GM21526 (cell line): ENCODE measurements at regions not wholly inside any gene's neighbourhood (a gene's known extent, or its start where the extent isn't known, plus 50 kb on each side); places are given as distances from the start of the nearest gene placed in this dataset.

Experiments used
- ATAC-seq: cut with Tn5 transposase; IDR thresholded peaks from one replicate; pipeline ENCODE4 v1.9.1; 2021; ENCODE audit warnings: moderate library complexity; ENCODE audit not compliant: unreplicated experiment, low FRiP score

GRCh38 chr1:5645135-5645399, 347.2 kb downstream of the NPHP4 start:
- no peak for ATAC-seq

DNA sequence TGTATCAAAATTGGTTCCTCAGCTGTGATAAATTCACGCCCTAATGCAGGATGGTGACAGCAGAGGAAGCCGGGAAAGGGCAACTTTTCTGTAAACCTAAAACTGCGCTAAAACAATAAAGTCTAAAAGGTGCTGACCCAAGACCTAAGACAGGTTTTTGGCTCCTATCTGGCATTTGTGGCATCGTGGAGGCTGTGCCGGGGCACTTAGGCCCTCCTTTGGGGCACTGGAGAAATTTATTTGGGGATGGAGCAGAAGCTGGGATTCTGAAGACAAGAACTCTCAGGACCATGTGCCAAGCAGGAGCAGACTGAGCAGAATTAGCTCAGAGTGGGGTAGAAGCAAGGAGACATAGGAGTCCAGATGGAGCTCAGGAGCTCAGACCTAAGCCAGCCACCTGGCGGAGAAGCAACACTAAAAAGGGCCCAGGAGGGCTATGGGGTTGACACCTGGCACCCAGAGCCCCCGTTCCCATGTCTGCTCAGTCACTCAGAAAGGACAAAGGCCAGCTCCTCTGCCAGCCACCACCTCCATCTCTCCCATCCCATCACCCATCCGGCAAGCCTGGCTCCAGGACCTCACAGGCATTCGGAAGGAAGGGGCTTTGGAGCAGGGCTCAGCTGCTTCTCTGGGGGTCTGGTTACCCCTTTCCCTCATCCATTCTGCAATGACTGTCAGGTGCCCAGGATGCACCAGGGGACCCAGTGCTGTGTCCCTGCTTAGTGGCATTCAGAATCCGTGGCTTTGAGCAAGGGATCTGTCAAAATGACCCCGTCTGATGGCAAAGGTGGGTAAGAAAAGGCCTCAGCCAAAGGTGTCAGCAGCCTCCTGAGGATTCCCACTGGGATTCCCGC, 347.7 kb downstream of the NPHP4 start:
- ATAC-seq: no peak

DNA sequence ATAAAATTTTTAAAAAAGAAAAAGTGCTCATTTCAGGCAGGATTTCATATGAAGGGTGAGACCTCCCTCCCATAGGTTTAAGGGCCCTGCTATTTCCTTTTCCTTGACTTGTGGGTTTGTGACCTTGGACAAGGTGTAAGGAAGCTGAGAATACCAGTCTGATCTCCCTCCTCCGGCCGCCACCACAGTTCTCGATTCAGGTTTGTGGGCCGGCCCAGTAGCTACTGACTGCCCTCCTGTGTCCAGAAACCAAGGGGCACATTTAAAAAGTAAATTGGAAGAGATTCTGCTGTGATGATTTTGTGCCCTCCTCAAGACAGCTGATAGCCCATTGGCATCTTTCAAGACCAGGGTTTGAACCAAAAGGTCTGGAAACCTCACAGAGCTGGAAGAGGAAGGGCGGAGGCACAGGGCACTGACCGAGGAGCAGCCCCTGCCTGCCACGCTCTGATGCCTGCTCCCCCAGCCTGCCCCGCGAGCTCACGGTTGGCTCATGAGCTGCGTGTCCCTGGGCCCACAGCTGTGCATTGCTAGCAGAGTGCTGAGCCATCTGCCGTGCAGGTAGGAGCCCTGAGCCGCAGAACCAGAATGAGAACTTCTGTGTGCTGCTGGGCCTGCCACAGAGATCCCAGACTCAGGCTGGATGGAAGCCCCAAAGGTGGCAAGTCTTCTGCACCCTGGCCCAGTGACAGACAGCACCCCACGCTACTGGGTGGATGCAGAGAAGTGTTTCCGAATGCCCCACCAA, 348.7 kb downstream of the NPHP4 start:
- no peak for ATAC-seq

DNA sequence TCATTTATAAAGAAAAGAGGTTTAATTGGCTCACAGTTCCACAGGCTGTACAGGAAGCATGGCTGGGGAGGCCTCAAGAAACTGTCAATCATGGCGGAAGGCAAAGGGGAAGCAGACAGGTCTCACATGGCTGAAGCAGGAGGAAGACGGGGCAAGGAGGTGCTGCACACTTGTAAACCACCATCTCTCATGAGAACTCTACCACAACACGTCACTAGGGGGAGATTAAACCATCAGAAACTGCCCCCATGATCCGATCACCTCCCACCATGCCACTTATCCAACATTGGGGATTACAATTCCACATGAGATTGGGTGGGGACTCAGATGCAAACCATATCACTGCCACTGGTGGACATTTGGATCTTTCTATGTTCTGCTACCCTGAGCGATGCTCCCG, 351.4 kb downstream of the NPHP4 start:
- ATAC-seq: no peak

- ATAC-seq: no peak
Measured at GRCh38 chr1:5639106-5639722, 353.0 kb downstream of the NPHP4 start.

DNA sequence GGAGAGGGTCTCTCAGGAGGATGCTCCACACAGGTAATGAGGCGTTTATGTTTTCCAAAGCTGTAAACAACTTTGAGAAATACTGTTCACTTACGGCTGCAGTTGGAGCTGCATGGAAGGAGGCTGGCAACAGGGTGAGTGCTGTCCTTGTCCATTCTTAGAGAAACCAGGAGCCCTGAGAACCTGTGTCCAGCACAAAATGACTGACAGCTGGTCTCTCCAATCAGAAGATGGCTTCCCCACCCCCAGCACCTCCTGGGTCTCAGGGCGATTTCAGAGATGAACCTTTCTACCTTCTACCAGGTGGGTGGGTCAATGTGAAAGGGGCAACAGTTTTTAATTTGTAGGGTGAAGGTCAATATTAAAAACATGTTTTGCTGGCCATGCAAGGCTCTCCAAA, 353.6 kb downstream of the NPHP4 start:
- ATAC-seq: no peak

- no peak for ATAC-seq
Measured at GRCh38 chr1:5637171-5637570, 355.1 kb downstream of the NPHP4 start.

GRCh38 chr1:5634893-5635292, 357.3 kb downstream of the NPHP4 start:
- ATAC-seq: no peak

DNA sequence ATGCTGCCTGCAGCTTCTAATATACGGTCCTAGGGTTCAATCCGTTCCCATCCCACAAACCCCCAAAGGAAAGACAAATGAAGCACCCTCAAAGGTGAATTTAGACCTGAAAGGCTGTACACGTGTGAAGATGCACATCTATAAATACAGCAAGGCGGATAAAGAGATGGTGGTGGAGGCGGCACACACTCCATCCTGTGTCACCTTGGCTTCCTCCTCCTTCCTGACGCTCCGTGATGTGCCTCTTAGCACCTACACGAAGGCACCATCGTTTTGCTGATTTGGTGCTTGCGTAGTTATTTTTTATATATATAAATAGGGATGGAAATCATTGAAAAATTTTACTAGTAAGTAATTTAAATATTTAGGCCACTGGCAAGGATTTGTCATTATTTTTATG, 359.4 kb downstream of the NPHP4 start:
- ATAC-seq: no peak

DNA sequence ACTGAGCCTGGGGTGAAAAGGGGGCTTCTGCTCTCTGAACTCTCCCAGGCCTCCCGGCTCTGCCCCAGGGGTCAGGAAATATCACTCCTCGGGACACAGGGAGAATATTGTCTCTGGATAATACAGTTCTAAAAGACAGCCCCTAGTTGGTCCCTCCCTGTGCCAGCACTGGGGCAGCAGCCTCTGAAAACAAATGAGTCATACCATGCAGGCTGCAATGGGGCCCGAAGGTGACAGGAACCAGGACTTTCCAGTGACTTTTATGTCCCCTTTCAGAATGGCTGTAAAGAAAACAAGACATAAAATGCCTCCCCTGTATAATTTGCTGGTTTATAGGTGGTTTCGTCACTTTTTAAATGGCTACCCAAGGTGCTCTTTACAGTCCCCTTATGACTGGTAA, 360.0 kb downstream of the NPHP4 start:
- ATAC-seq: no peak

- ATAC-seq: no peak
Measured at GRCh38 chr1:5628416-5628815, 363.8 kb downstream of the NPHP4 start.

DNA sequence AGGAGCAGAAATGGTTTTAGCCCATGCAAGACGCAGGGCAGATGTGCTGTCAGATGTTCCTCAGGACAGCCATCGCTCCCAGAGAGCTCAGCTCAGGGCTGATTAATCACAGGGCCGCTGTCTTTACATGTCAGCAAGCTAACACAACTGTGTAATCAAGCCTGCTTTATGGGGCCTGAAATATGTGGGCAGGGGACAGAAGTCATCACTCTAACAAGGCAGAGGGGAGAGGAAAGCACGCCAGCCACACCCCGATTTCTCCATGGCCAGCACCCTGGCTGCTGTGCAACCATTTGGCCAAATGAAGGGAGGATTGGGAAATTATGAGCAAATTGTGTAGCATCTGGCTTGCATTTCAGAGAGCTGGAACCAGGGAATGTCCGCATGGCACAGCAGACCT, 368.8 kb downstream of the NPHP4 start:
- no peak for ATAC-seq

DNA sequence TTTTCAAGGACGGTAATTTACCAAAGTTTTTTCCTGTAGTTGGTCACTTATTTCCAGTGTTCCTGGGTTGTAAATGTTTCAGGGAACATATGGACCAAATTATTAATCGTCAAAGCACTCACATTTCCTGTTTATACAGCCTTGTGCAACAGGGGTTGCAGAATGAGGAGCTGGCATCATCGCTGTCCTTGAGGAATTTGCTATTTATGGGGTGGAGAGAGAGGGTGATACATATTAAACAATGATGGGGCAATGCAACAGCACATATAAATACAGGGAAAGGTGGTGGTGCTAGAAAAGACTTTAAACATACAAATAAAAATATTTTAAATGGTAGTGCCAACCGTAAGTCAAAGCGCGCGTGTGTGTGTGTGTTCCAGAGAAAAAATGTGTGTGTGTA, 369.8 kb downstream of the NPHP4 start:
- no peak for ATAC-seq

GRCh38 chr1:5621692-5622091, 370.5 kb downstream of the NPHP4 start:
- ATAC-seq: no peak

GRCh38 chr1:5620997-5621396, 371.2 kb downstream of the NPHP4 start:
- no peak for ATAC-seq

GRCh38 chr1:5620418-5620817, 371.8 kb downstream of the NPHP4 start:
- ATAC-seq: no peak

DNA sequence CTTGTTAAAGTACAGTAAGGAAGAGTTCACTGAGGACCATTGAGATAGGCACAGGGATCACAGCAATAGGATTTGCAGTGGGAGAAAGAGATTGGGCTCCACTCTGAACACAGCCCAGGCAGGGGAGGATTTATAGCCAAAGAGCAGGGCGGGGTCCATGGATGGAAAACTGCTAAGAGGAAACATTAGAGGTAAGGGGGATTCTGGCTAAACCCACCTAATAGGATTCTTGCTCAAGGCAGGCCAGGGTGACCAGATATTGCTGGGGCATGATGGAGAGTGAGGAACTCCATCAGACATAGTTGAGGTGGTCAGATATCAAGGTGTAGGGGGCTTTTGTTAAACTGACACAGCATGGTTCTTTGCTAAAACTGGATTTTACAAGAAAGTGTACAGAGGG, 372.8 kb downstream of the NPHP4 start:
- no peak for ATAC-seq

DNA sequence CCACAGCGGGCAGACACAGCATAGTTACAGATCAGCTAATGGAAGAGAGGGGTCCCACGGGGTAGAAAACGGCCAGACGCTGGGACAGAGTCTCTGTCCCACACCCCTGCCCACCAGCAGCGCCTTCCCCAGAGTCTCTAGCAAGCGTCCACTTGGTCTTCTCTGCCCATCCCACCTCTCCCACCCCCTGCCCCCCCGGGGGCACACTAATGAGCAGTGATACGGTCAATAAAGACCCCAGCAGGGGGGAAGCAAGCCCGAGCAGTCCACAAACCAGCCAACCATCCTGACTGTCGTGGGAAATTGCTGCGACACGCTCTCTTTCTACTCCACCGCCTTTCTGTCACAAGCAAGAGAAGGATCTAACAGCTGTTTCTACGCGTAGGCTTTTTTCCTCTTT, 374.7 kb downstream of the NPHP4 start:
- ATAC-seq: no peak

DNA sequence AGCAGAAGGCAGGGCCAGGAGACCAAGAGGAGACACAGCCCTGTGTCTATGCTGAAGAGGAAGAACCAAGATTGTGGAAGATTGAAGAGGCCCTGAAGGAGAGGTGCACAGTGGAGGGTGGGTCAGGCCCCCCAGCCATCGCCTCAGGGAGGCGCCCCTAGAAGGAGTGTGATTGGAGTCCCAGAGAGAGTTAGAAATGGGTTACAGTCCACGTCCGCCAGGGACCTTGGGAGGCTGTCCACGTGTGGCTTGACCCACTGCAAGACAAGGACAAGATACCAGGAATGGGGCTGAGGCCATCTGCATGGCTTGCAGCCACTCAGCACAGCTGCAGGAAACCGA, 375.1 kb downstream of the NPHP4 start:
- no peak for ATAC-seq

GRCh38 chr1:5616366-5617178, 375.7 kb downstream of the NPHP4 start:
- ATAC-seq: no peak

DNA sequence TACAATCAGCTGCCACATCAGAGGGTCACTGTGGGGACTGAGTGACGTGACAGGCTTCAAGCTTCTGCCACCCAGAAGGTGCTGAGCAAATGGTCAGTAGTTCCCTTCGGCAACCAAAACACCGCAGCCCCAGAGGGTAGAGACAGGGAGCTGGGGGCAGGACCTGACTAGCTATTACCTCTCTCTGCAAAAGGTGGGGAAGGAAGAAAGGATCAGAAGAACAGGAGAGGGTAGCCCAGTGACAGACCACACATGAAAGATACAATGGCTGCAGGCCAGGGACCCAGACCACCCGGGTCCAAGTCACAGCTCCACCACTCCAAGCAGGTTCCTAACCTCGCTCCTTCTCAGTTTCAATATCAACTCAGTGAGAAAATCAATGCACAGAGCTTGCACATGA, 377.1 kb downstream of the NPHP4 start:
- ATAC-seq: no peak
